Fibroblast of villous mesenchyme (primary cell): ENCODE measurements at regions not wholly inside any gene's neighbourhood (a gene's known extent, or its start where the extent isn't known, plus 50 kb on each side); places are given as distances from the start of the nearest gene placed in this dataset.

Experiments used
- DNase-seq: peaks from one replicate; pipeline ENCODE4 v3.0.0-alpha.2; 2010; ENCODE audit warnings: low read depth
- H3K4me3 ChIP-seq: 2 replicates; pipeline ENCODE4 v1.5.1; 2011; ENCODE audit warnings: low read depth, mild to moderate bottlenecking, low read length
- CTCF ChIP-seq: IDR thresholded peaks from 2 replicates; pipeline ENCODE4 v1.5.1; 2012; ENCODE audit warnings: low read depth, mild to moderate bottlenecking, low read length; ENCODE audit not compliant: insufficient read depth

GRCh38 chr4:43362875-43363636, 470.5 kb downstream of the GRXCR1 start:
- TF ChIP-seq CTCF, result no peak
- no peak for DNase-seq
- no peak overlapping the region for H3K4me3 ChIP-seq

GRCh38 chr4:43369036-43369594, 476.6 kb downstream of the GRXCR1 start:
- no peak overlapping the region for H3K4me3 ChIP-seq
- DNase-seq, result no peak
- no peak for TF ChIP-seq CTCF

GRCh38 chr4:43373201-43373600, 480.7 kb downstream of the GRXCR1 start:
- DNase-seq, result no peak

GRCh38 chr4:43374216-43374751, 481.8 kb downstream of the GRXCR1 start:
- no peak for DNase-seq
- TF ChIP-seq CTCF, result no peak
- H3K4me3 ChIP-seq, result no peak overlapping the region

More at GRCh38 chr4:43373201-43373600, 480.7 kb downstream of the GRXCR1 start:
- H3K4me3 ChIP-seq, result no peak overlapping the region
- TF ChIP-seq CTCF, result no peak

- no peak for TF ChIP-seq CTCF
- no peak overlapping the region for H3K4me3 ChIP-seq
- no peak for DNase-seq
These were observed 486.5 kb downstream of the GRXCR1 start for GRCh38 chr4:43379016-43379415.

GRCh38 chr4:43380093-43380492, 487.6 kb downstream of the GRXCR1 start:
- peak; percentile 3 for DNase-seq
- no peak for TF ChIP-seq CTCF
- no peak overlapping the region for H3K4me3 ChIP-seq
